ENCODE measurements at regions not wholly inside any gene's neighbourhood (a gene's known extent, or its start where the extent isn't known, plus 50 kb on each side); places are given as distances from the start of the nearest gene placed in this dataset.

- ATAC-seq (ENCODE audit: low FRiP score) (no peak), DNase-seq (ENCODE audit: low spot score) (no peak)
- TF ChIP-seq CTCF (IDR thresholded peaks at IDR 0.05) = no peak
These were observed 382.0 kb downstream of the GPD2 start for GRCh38 chr2:156818221-156818620.

GRCh38 chr2:156818944-156819343 is 382.8 kb downstream of the GPD2 start:
- TF ChIP-seq CTCF (IDR thresholded peaks at IDR 0.05) = no peak
- DNase-seq (ENCODE audit: low spot score) (no peak), ATAC-seq (ENCODE audit: low FRiP score) (no peak)

GRCh38 chr2:156826341-156826933 is 390.3 kb downstream of the GPD2 start:
- DNase-seq (ENCODE audit: low spot score) (no peak), ATAC-seq (ENCODE audit: low FRiP score) (no peak)
- TF ChIP-seq CTCF (IDR thresholded peaks at IDR 0.05) = no peak

GRCh38 chr2:156834431-156834830 is 398.3 kb downstream of the GPD2 start:
- no peak for DNase-seq (ENCODE audit: low spot score)
- ATAC-seq (ENCODE audit: low FRiP score) = no peak
- no peak for TF ChIP-seq CTCF (IDR thresholded peaks at IDR 0.05)

- TF ChIP-seq CTCF (IDR thresholded peaks at IDR 0.05) = no peak
- no peak for ATAC-seq (ENCODE audit: low FRiP score)
- no peak for DNase-seq (ENCODE audit: low spot score)
These were observed 401.6 kb downstream of the GPD2 start for GRCh38 chr2:156837635-156838370.

- ATAC-seq (ENCODE audit: low FRiP score) = no peak
- no peak for TF ChIP-seq CTCF (IDR thresholded peaks at IDR 0.05)
- DNase-seq (ENCODE audit: low spot score) = no peak
These were observed 405.1 kb downstream of the GPD2 start for GRCh38 chr2:156841321-156841720.
